ENCODE measurements at regions not wholly inside any gene's neighbourhood (a gene's known extent, or its start where the extent isn't known, plus 50 kb on each side); places are given as distances from the start of the nearest gene placed in this dataset.

GRCh38 chrX:10048707-10049106 is 81.5 kb downstream of the CLDN34 start:
- no peak for TF ChIP-seq CTCF (IDR thresholded peaks at IDR 0.05)
- no peak for TF ChIP-seq POLR2A (IDR thresholded peaks at IDR 0.05)

All from uterus (tissue), 2 donors.